ENCODE measurements at regions not wholly inside any gene's neighbourhood (a gene's known extent, or its start where the extent isn't known, plus 50 kb on each side); places are given as distances from the start of the nearest gene placed in this dataset.

GRCh38 chr9:14007190-14007769 lies 306.7 kb downstream of the NFIB start:
- Histone ChIP-seq H3K4me3 (no peak overlapping the region), H3K27ac (no peak overlapping the region), H3K4me1 (replicated peaks in 1 of 2) (no peaks in the 10 kb centered on the region)
- WGBS, 10 experiments, result 25 to 100% (median 96%) methylated on average over 1 to 4 of the region's 19 CpGs; no CpG with 5 or more reads in 4 of the 10 experiments
- ATAC-seq (replicated peaks in 6 of 8), result no peak
- in situ Hi-C loops (cut with MboI; ENCODE audit: low pct_unique_long_range_greater_than_20kb in 2 of 9, low sequenced_read_pairs in 9 of 9, unreplicated experiment in 9 of 9), result no loop called here

- in situ Hi-C loops (cut with MboI; ENCODE audit: low pct_unique_long_range_greater_than_20kb in 2 of 9, low sequenced_read_pairs in 9 of 9, unreplicated experiment in 9 of 9), result no loop called here
- Histone ChIP-seq H3K4me1 (replicated peaks in 1 of 2) (no peaks in the 10 kb centered on the region), H3K27ac (no peak overlapping the region), H3K4me3 (no peak overlapping the region)
- peak in 1 of 8 experiments; percentile 44 for ATAC-seq (replicated peaks in 6 of 8)
- WGBS, 10 experiments, result 17 to 100% (median 69%) methylated on average over 2 to 7 of the region's 10 CpGs; no CpG with 5 or more reads in 1 of the 10 experiments
These were observed 307.4 kb downstream of the NFIB start for GRCh38 chr9:14006386-14007187.

GRCh38 chr9:14004110-14004509 lies 309.8 kb downstream of the NFIB start:
- ATAC-seq (replicated peaks in 6 of 8), result no peak
- Histone ChIP-seq H3K4me3 (no peak overlapping the region), H3K4me1 (replicated peaks in 1 of 2) (no peaks in the 10 kb centered on the region), H3K27ac (no peak overlapping the region)
- WGBS, 10 experiments, result 60 to 100% (median 83%) methylated on average over 1 of the region's 1 CpG; no CpG with 5 or more reads in 2 of the 10 experiments
- in situ Hi-C loops (cut with MboI; ENCODE audit: low pct_unique_long_range_greater_than_20kb in 2 of 9, low sequenced_read_pairs in 9 of 9, unreplicated experiment in 9 of 9), result no loop called here

GRCh38 chr9:13994240-13994639 lies 319.7 kb downstream of the NFIB start:
- ATAC-seq (replicated peaks in 6 of 8), result peak in 3 of 8 experiments; percentile 19 to 56 (median 52)
- 8 to 84% (median 63%) methylated on average over 1 to 3 of the region's 3 CpGs; no CpG with 5 or more reads in 1 of the 10 experiments for WGBS, 10 experiments
- Histone ChIP-seq H3K4me1 (replicated peaks in 1 of 2) (peaks cover 7% of the 10 kb centered on the region in 2 donors), H3K4me3 (no peak overlapping the region), H3K27ac (no peak overlapping the region)
- in situ Hi-C loops (cut with MboI; ENCODE audit: low pct_unique_long_range_greater_than_20kb in 2 of 9, low sequenced_read_pairs in 9 of 9, unreplicated experiment in 9 of 9), result no loop called here

- Histone ChIP-seq H3K27ac (no peak overlapping the region), H3K4me3 (no peak overlapping the region), H3K4me1 (replicated peaks in 1 of 2) (peaks cover 7% of the 10 kb centered on the region in 2 donors)
- ATAC-seq (replicated peaks in 6 of 8), result peak in 5 of 8 experiments; percentile 56 to 84 (median 78)
- 0 to 68% (median 52%) methylated on average over 1 to 7 of the region's 7 CpGs; no CpG with 5 or more reads in 2 of the 10 experiments for WGBS, 10 experiments
- in situ Hi-C loops (cut with MboI; ENCODE audit: low pct_unique_long_range_greater_than_20kb in 2 of 9, low sequenced_read_pairs in 9 of 9, unreplicated experiment in 9 of 9), result no loop called here
These were observed 320.2 kb downstream of the NFIB start for GRCh38 chr9:13993632-13994185.

GRCh38 chr9:13992138-13993088 lies 321.5 kb downstream of the NFIB start:
- WGBS, 10 experiments, result 31 to 80% (median 64%) methylated on average over 1 to 8 of the region's 8 CpGs; no CpG with 5 or more reads in 1 of the 10 experiments
- Histone ChIP-seq H3K27ac (no peak overlapping the region), H3K4me3 (no peak overlapping the region), H3K4me1 (replicated peaks in 1 of 2) (peaks cover 7% of the 10 kb centered on the region in 2 donors)
- peak in 1 of 8 experiments; percentile 37 for ATAC-seq (replicated peaks in 6 of 8)
- in situ Hi-C loops (cut with MboI; ENCODE audit: low pct_unique_long_range_greater_than_20kb in 2 of 9, low sequenced_read_pairs in 9 of 9, unreplicated experiment in 9 of 9), result no loop called here

GRCh38 chr9:13991395-13991794 lies 322.5 kb downstream of the NFIB start:
- ATAC-seq (replicated peaks in 6 of 8), result no peak
- in situ Hi-C loops (cut with MboI; ENCODE audit: low pct_unique_long_range_greater_than_20kb in 2 of 9, low sequenced_read_pairs in 9 of 9, unreplicated experiment in 9 of 9), result no loop called here

GRCh38 chr9:13990994-13991393 lies 322.9 kb downstream of the NFIB start:
- Histone ChIP-seq H3K27ac (no peak overlapping the region), H3K4me1 (replicated peaks in 1 of 2) (peaks cover 7% of the 10 kb centered on the region in 2 donors), H3K4me3 (no peak overlapping the region)
- in situ Hi-C loops (cut with MboI; ENCODE audit: low pct_unique_long_range_greater_than_20kb in 2 of 9, low sequenced_read_pairs in 9 of 9, unreplicated experiment in 9 of 9), result no loop called here
- no peak for ATAC-seq (replicated peaks in 6 of 8)
- 18 to 100% (median 88%) methylated on average over 1 to 4 of the region's 4 CpGs; no CpG with 5 or more reads in 1 of the 10 experiments for WGBS, 10 experiments

More at GRCh38 chr9:13991395-13991794, 322.5 kb downstream of the NFIB start:
- peaks cover 7% of the 10 kb centered on the region in 2 donors for H3K4me1 ChIP-seq (replicated peaks in 1 of 2)
- H3K4me3 ChIP-seq, result no peak overlapping the region
- no peak overlapping the region for H3K27ac ChIP-seq
- WGBS, 10 experiments, result 50 to 100% (median 80%) methylated on average over 1 of the region's 1 CpG; no CpG with 5 or more reads in 4 of the 10 experiments

- peaks cover 7% of the 10 kb centered on the region in 2 donors for H3K4me1 ChIP-seq (replicated peaks in 1 of 2)
- no peak overlapping the region for H3K4me3 ChIP-seq
- H3K27ac ChIP-seq, result no peak overlapping the region
- ATAC-seq (replicated peaks in 6 of 8), result no peak
- in situ Hi-C loops (cut with MboI; ENCODE audit: low pct_unique_long_range_greater_than_20kb in 2 of 9, low sequenced_read_pairs in 9 of 9, unreplicated experiment in 9 of 9), result no loop called here
These were observed 323.6 kb downstream of the NFIB start for GRCh38 chr9:13990331-13990730.

- in situ Hi-C loops (cut with MboI; ENCODE audit: low pct_unique_long_range_greater_than_20kb in 2 of 9, low sequenced_read_pairs in 9 of 9, unreplicated experiment in 9 of 9), result no loop called here
- Histone ChIP-seq H3K27ac (no peak overlapping the region), H3K4me1 (replicated peaks in 1 of 2) (peaks cover 6 to 7% of the 10 kb centered on the region in 2 donors), H3K4me3 (no peak overlapping the region)
- no peak for ATAC-seq (replicated peaks in 6 of 8)
- 0 to 83% (median 50%) methylated on average over 1 of the region's 1 CpG; no CpG with 5 or more reads in 3 of the 10 experiments for WGBS, 10 experiments
These were observed 325.0 kb downstream of the NFIB start for GRCh38 chr9:13988944-13989343.

- ATAC-seq (replicated peaks in 6 of 8), result no peak
- in situ Hi-C loops (cut with MboI; ENCODE audit: low pct_unique_long_range_greater_than_20kb in 2 of 9, low sequenced_read_pairs in 9 of 9, unreplicated experiment in 9 of 9), result no loop called here
- Histone ChIP-seq H3K4me1 (replicated peaks in 1 of 2) (peaks cover 2 to 14% of the 10 kb centered on the region in 2 donors), H3K27ac (no peak overlapping the region), H3K4me3 (no peak overlapping the region)
- 29 to 100% (median 86%) methylated on average over 1 to 4 of the region's 4 CpGs for WGBS, 10 experiments
These were observed 330.3 kb downstream of the NFIB start for GRCh38 chr9:13983607-13984006.

- ATAC-seq (replicated peaks in 6 of 8), result no peak
- H3K27ac ChIP-seq, result no peak overlapping the region
- no peak overlapping the region for H3K4me3 ChIP-seq
- in situ Hi-C loops (cut with MboI; ENCODE audit: low pct_unique_long_range_greater_than_20kb in 2 of 9, low sequenced_read_pairs in 9 of 9, unreplicated experiment in 9 of 9), result no loop called here
- H3K4me1 ChIP-seq (replicated peaks in 1 of 2), result peaks cover 2 to 19% of the 10 kb centered on the region in 2 donors
- 25 to 83% (median 63%) methylated on average over 1 to 2 of the region's 2 CpGs; no CpG with 5 or more reads in 2 of the 10 experiments for WGBS, 10 experiments
These were observed 334.0 kb downstream of the NFIB start for GRCh38 chr9:13979941-13980318.

Measured in motor neuron (in vitro differentiated cells).